HepG2 (cell line): ENCODE measurements at regions not wholly inside any gene's neighbourhood (a gene's known extent, or its start where the extent isn't known, plus 50 kb on each side); places are given as distances from the start of the nearest gene placed in this dataset.
"Not testable (repeated sequence)": the region's sequence is repeated elsewhere in the genome, so short reads cannot be mapped to it uniquely, and the experiment has no call there.

Source experiments
- ATAC-seq: fragments of 200-7000 bp; cut with Tn5 transposase; 3 replicates; pipeline ENCODE4 v1.9.1; 2020; ENCODE audit warnings: mild to moderate bottlenecking, moderate library complexity
- BruUV-seq: library from RNA; stranded (reverse); fragments of 400-500 nt; replicated peaks from 2 replicates; lab custom pipeline; 2021; lab: Mats Ljungman, UMichigan
- CTCF ChIA-PET: fragments of 300-600 bp; formaldehyde crosslinking; extraction: SDS; loops from one replicate; lab custom pipeline; 2021; ENCODE audit warnings: low total read pairs, inconsistent platforms, low intra/inter-chr PET ratio; lab: Yijun Ruan, JAX
- POLR2A ChIA-PET: fragments of 350-600 bp; sonication (Branson Sonifier 250); formaldehyde crosslinking; loops from one replicate; lab custom pipeline; 2020; ENCODE audit warnings: antibody characterized with exemption, inconsistent platforms; lab: Yijun Ruan, JAX
- DNase-seq: peaks from one replicate; pipeline ENCODE4 v3.0.0-alpha.2; 2015; ENCODE audit warnings: low spot score
- FAIRE-seq: peaks from 3 replicates; lab custom pipeline; 2011; peaks lifted over from hg19 to GRCh38; lab: Jason Lieb, UNC
- H2AFZ ChIP-seq: one replicate; pipeline ENCODE4 v1.6.1; 2011; ENCODE audit warnings: low read length, inconsistent platforms
- H3K27ac ChIP-seq: fragments of 300-600 bp; 3 replicates; pipeline ENCODE4 v1.8.0; 2011; ENCODE audit warnings: mixed run types, mild to moderate bottlenecking, mixed read lengths, low read length, inconsistent platforms; ENCODE audit not compliant: insufficient read depth; ENCODE audit errors: extremely low read length
- H3K27me3 ChIP-seq, 2 experiments: fragments of 200-600 bp in 1 of 2; 2 replicates in 1 of 2; 3 replicates in 1 of 2; pipeline versions ENCODE4 v1.6.0 to v1.8.0; 2011; ENCODE audit warnings: low read length in 2 of 2, mild to moderate bottlenecking in 2 of 2, moderate library complexity in 2 of 2, inconsistent platforms in 1 of 2; ENCODE audit not compliant: insufficient read depth in 2 of 2, control insufficient read depth in 1 of 2
- H3K36me3 ChIP-seq, 2 experiments: fragments of 200-600 bp in 1 of 2; replicated peaks in 1 of 2; 2 replicates in 1 of 2; 3 replicates in 1 of 2; pipeline versions ENCODE4 v1.5.1 to v1.8.0; 2011; ENCODE audit warnings: low read length in 2 of 2, inconsistent platforms in 1 of 2; ENCODE audit not compliant: insufficient read depth in 2 of 2, control insufficient read depth in 1 of 2
- H3K4me1 ChIP-seq: 2 replicates; pipeline ENCODE4 v1.5.1; 2012; ENCODE audit warnings: low read length, inconsistent platforms; ENCODE audit not compliant: insufficient read depth
- H3K4me2 ChIP-seq: 2 replicates; pipeline ENCODE4 v1.6.0; 2011; ENCODE audit warnings: low read depth, low read length, inconsistent platforms
- H3K4me3 ChIP-seq, 3 experiments: fragments of 200-600 bp in 1 of 3; sonication (generic), shearing (Covaris generic) in 1 of 3; replicated peaks in 1 of 3; 2 replicates each; pipeline ENCODE4 v1.5.1; 2011 to 2016; ENCODE audit warnings: low read length in 3 of 3, inconsistent platforms in 2 of 3, low read depth in 2 of 3, mild to moderate bottlenecking in 2 of 3, control low read depth in 1 of 3, mixed read lengths in 1 of 3; ENCODE audit not compliant: insufficient read depth in 1 of 3
- H3K79me2 ChIP-seq: one replicate; pipeline ENCODE4 v1.6.1; 2011; ENCODE audit warnings: low read length, inconsistent platforms; ENCODE audit not compliant: insufficient read depth
- H3K9ac ChIP-seq: 2 replicates; pipeline ENCODE4 v1.6.0; 2011; ENCODE audit warnings: mild to moderate bottlenecking, low read depth, low read length, inconsistent platforms; ENCODE audit not compliant: insufficient read depth
- H3K9me3 ChIP-seq: 2 replicates; pipeline ENCODE4 v1.5.1; 2012; ENCODE audit warnings: mild to moderate bottlenecking, low read length
- H4K20me1 ChIP-seq: 2 replicates; pipeline ENCODE4 v1.6.0; 2011; ENCODE audit warnings: inconsistent platforms, mild to moderate bottlenecking, low read length, moderate library complexity; ENCODE audit not compliant: insufficient read depth
- WGBS: methylation state at CpG from one replicate; pipeline ENCODE4 v1.1.6; 2017; ENCODE audit warnings: low lambda C conversion rate; 5-methylcytosine and 5-hydroxymethylcytosine counted together
- in situ Hi-C: cut with HindIII; loops from 2 replicates; pipeline ENCODE4 v1.10.0; 2017; ENCODE audit warnings: low pct_unique_long_range_greater_than_20kb; ENCODE audit not compliant: extremely low pct_ligation_motif_present
- intact Hi-C: fragments of 100-400 bp; cut with micrococcal nuclease; formaldehyde crosslinking; loops from one replicate; pipeline ENCODE4 v1.10.0; 2022; ENCODE audit not compliant: unreplicated experiment

GRCh38 chr7:63555226-63555994 is 443.2 kb upstream of the ZNF722 start:
- DNase-seq, H3K4me1 ChIP-seq, BruUV-seq, POLR2A ChIA-PET, H3K36me3 ChIP-seq, H3K27me3 ChIP-seq, intact Hi-C loops, H3K4me3 ChIP-seq, CTCF ChIA-PET, H3K27ac ChIP-seq, H3K9ac ChIP-seq, H3K4me2 ChIP-seq, H3K9me3 ChIP-seq, ATAC-seq, H2AFZ ChIP-seq, H4K20me1 ChIP-seq, in situ Hi-C loops, H3K79me2 ChIP-seq, FAIRE-seq: not testable (repeated sequence)
- 83% methylated on average over 4 of the region's 32 CpGs for WGBS

GRCh38 chr7:63556223-63556622 is 442.4 kb upstream of the ZNF722 start:
- BruUV-seq, H3K79me2 ChIP-seq, H4K20me1 ChIP-seq, H3K27me3 ChIP-seq, H3K4me2 ChIP-seq, in situ Hi-C loops, H3K36me3 ChIP-seq, H2AFZ ChIP-seq, FAIRE-seq, intact Hi-C loops, CTCF ChIA-PET, ATAC-seq, H3K27ac ChIP-seq, H3K4me3 ChIP-seq, DNase-seq, H3K4me1 ChIP-seq, H3K9me3 ChIP-seq, POLR2A ChIA-PET, H3K9ac ChIP-seq: not testable (repeated sequence)
- WGBS: 42% methylated on average over 9 of the region's 24 CpGs

- H3K4me2 ChIP-seq, H4K20me1 ChIP-seq, H3K9me3 ChIP-seq, H3K4me1 ChIP-seq, H2AFZ ChIP-seq, H3K36me3 ChIP-seq, H3K79me2 ChIP-seq, FAIRE-seq, DNase-seq, in situ Hi-C loops, H3K9ac ChIP-seq, BruUV-seq, H3K27ac ChIP-seq, CTCF ChIA-PET, ATAC-seq, intact Hi-C loops, H3K27me3 ChIP-seq, H3K4me3 ChIP-seq, POLR2A ChIA-PET: not testable (repeated sequence)
- 20% methylated on average over 4 of the region's 12 CpGs for WGBS
Measured at GRCh38 chr7:63559016-63559415, 439.6 kb upstream of the ZNF722 start.

- H3K27ac ChIP-seq, H3K9ac ChIP-seq, H3K79me2 ChIP-seq, H4K20me1 ChIP-seq, H3K9me3 ChIP-seq, POLR2A ChIA-PET, BruUV-seq, CTCF ChIA-PET, H3K4me1 ChIP-seq, ATAC-seq, H3K4me3 ChIP-seq, H3K4me2 ChIP-seq, H3K36me3 ChIP-seq, DNase-seq, in situ Hi-C loops, H3K27me3 ChIP-seq, intact Hi-C loops, H2AFZ ChIP-seq, FAIRE-seq: not testable (repeated sequence)
- WGBS: 56% methylated on average over 15 of the region's 27 CpGs
Measured at GRCh38 chr7:63559826-63560465, 438.7 kb upstream of the ZNF722 start.
